ENCODE measurements at regions not wholly inside any gene's neighbourhood (a gene's known extent, or its start where the extent isn't known, plus 50 kb on each side); places are given as distances from the start of the nearest gene placed in this dataset.
"Not testable (repeated sequence)": the region's sequence is repeated elsewhere in the genome, so short reads cannot be mapped to it uniquely, and the experiment has no call there.

DNA sequence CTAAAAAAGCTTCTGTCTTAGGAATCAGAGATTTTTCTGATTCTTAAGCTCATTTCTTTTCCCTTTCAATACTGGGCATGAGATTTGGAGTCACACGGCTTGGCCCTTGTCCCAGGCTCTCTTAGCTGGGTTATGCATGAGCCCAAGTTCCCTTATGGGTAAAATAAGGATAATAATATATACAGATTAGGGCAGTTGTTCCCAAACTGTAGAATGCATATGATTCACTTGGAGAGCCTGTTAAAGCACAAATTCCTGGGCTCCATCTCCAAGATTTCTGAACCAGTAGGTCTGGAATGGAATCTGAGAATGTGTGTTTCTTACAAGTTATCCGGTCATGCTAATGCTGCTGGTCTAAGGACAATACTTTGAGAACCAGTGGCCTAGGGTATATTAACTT lies 154.0 kb downstream of the REEP3 start:
- DNase-seq: no peak

DNA sequence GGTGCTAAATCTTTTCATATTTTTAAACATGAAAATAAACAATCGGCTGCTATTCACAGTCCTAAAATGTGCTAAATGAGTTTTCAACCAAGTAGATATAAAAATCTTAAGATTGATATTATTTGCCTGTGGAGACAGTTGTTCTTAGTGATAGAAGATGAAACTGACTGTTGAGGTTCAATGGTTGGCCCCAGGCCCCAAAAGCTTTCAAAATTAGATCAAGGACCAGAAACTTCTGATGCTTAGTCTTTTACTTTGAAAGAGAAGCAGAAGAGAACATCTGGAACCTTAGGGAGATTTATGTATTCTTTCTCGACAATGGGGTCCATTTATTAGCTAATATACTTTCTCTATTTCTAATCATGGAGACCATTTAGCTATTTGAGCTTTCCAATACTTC lies 155.8 kb downstream of the REEP3 start:
- DNase-seq: no peak

DNA sequence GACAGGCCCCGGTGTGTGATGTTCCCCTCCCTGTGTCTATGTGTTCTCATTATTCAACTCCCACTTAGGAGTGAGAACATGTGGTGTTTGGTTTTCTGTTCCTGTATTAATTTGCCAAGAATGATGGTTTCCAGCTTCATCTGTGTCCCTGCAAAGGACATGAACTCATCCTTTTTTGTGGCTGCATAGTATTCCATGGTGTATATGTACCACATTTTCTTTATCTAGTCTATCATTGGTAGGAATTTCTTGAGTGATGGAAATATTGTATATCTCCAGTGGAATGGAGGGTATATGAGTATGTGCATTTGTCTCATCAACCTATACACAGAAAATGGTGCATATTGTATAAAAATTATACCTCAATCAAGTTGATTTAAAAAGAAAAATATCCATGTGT lies 159.3 kb downstream of the REEP3 start:
- DNase-seq: not testable (repeated sequence)

DNA sequence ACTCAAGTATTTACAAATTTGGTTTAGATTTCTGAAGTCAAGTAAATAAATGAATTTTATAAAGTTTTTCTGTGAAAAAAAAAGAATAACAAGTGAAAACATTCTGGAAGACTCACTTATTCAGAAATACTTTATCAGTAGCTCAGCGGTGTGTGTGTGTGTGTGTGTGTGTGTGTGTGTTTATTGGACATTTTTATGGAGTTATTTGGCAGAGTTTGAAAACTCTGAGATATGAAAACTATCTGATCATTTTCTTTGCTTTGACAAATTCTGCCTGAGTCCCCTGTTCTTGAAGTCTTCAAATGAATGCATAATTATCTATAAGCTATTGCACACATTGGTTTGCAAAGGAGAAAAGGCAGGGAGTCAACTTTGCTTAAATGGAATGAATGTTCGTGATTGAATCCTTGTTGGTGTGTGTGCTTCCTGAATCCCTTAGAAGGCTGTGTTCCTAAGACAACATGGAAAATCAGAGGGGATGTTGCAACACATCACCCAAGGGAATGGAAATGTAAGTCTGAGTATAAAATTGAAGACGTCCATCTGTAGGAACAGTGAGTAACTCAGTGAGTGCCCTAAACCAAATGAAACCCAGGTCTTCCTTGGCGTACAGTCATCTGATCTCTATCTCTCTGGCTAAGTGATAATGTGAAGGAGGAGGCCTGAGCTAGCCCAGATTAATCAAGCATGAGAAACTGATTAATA lies 160.9 kb downstream of the REEP3 start:
- no peak for DNase-seq

DNA sequence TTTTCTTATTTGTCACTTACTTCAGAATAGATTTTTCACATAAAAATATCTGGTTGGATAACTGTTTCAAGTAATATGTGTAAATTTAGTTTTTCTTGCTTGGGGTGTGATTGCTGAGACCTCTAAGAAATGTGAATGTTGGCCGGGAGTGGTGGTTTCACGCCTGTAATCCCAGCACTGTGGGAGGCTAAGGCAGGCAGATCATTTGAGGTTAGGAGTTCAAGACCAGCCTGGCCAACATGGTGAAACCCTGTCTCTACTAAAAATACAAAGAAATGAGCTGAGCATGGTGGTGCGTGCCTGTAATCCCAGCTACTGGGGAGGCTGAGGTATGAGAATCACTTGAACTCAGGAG lies 161.5 kb downstream of the REEP3 start:
- not testable (repeated sequence) for DNase-seq

DNA sequence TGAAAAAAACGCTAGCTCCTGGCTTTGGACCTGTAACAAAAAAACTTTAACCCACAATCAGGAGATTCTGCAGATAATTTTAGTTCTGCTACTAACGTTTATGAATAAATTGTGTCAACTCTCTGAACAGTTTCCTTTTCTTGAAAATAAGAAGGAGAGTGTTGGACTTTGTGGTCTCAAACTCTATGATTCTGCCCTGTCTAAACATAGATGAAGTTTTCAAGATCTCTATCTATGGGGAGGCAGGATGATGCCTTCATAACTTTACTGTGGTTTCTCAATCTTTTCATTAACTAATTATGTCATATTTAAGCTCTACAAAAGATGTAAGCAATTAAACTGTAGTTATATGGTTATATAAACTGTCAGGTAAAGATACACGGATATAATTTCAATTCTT lies 162.0 kb downstream of the REEP3 start:
- DNase-seq: no peak

DNA sequence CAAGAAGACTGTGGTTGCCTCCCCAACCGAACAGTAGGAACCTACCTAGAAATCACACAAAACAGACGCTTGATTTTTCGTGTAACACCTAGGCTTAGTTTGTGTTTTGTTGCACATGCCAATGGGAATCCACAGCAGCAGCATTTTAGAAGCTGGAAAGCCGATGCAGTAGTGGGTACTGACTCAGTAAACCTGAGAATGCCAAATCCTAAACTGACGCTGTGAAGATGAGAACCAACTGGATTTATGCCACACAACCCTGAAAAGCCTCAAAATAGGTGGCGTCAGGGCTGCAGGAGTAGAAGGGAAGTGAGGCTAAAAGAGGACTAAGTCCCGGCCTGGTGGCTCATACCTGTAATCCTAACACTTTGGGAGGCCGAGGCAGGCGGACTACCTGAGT lies 162.5 kb downstream of the REEP3 start:
- DNase-seq: no peak

DNA sequence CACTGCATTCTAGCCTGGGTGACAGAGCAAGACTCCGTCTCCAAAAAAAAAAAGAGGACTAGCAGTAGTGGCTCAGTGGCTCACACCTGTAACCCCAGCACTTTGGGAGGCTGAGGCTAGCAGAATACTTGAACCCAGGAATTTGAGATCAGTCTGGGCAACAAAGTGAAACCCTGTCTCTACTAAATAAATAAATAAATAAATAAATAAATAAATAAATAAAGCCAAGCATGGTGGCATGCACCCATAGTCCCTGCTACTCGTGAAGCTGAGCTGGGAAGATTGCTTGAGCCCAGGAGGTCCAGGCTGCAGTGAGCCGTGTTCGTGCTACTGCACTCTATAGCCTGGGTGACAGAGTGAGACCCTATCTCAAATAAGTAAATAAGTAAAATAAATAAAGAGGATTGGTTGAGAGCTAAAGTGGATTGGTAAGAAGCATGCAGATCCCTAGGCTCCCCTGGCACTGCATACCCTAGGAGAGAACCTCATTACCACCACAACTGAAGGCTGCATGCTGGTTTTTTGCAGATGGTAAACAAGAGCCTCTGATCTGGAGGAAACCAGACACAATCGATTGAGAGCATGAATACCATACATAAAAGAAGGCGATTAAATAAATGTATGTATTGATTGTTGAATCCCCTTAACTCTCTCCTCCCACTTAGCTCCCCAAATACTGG lies 163.2 kb downstream of the REEP3 start:
- DNase-seq: no peak

DNA sequence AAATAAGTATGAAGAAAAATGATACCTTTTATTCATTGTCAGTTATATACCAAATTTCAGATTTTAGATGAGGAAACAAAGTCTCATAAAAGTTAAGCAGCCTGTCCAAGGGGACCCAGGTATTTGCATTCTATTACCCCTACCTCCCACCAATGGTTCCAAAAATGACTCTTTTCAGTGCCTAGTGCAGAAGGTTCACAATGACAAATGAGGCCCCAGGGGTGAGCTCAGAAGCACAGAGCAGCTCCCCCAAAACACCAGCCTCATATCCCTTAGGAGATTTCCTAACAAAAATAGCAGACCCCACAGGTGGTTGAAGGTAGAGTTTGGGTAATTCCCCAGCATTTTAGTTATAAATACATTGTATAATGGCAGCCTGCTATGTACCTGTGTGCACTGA lies 168.6 kb downstream of the REEP3 start:
- DNase-seq: no peak

DNA sequence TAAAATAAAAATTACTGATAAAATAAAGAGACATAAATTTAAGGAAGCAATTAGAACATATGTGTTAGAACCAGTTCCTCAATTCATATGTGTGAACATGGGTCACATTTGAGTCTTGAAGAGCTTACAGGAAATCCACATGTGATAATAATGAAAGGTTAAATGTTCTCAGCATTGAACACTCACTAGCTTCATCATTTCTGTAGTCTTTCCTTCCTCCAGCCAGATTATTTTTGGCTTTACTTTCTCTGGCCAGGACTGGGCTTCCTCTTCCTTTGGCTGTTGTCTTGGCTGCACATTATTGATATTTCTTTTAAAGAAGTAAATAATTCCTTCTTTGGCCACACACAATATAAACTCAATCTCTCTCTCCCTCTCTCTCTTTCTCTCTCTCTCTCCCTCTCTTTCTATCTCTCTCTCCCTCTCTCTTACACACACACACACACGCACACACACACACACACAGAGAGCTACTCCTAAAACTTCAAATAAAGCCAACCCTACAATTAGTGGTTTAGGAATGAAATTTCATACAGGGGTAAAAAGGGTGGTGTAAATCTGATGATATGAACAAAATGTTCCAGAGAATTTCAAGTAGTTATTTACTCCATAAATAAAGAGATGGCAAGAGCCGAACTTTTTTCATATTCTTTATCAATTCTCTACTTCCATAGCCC lies 171.2 kb downstream of the REEP3 start:
- peak; percentile 63 for DNase-seq

DNA sequence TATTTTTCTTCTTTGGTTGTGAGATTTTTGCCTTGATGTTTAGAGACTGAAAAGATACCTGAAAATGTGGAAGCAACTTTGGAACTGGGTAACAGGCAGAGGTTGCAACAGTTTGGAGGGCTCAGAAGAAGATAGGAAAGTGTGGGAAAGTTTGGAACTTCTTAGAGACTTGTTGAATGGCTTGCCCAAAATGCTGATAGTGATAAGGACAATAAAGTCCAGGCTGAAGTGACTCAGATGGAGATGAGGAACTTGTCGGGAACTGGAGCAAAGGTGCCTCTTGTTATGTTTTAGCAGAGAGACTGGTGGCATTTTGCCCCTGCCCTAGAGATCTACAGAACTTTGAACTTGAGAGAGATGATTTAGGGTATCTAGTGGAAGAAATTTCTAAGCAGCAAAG lies 171.8 kb downstream of the REEP3 start:
- not testable (repeated sequence) for DNase-seq

DNA sequence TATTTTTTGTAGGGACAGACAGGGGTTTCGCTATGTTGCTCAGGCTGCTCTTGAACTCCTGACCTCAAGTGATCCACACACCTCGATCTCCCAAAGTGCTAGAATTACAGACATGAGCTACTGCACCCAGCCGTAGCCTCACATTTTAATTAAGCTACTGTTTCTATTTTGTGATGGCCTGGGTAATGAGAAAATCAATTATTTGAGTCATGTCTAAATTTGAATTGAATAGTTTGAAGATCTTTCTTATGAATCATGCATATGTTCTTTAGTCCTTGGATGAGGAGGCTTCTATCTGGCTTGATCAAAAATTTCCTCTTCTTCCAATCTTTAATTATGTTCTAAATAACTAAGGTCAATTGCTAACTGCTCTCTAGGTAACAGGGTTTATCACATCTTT lies 175.0 kb downstream of the REEP3 start:
- no peak for DNase-seq

DNA sequence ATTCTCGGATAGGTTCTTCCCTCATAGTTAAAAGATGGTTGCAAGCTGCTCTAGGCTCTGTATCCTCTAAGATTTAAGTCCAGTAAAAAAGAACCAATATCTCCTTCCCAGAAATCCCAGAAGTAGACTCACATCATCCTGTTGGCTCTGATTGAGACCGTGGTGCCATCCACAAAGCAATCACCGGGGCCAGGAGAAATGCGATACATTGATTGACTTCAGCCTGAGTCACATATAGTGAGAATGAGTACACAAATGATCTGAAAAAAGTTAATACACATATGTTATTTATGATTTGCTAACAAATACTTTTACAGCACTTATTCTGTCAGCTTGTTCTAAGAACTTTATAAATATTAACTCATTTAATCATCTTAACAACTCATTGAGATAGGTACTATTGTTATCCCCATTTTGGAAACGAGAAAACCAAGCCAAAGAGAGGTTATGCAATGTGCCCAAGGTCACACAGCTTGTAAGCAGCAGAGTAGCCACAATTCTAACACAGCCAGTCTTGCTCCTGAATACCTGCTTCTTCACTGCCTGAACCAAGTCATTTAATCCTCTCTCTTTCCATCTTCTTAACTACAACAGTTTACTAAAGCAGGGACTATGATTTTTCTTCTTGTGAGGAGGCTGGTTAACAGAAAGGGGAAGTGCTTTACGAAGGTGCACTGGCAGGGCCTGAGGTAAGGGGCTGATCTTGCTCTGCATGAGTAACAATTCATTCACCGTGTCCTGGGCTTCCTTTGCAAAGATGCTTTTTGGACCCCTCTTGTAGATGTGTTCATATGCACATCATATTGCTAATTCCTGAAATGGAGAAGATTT lies 177.0 kb downstream of the REEP3 start:
- no peak for DNase-seq

DNA sequence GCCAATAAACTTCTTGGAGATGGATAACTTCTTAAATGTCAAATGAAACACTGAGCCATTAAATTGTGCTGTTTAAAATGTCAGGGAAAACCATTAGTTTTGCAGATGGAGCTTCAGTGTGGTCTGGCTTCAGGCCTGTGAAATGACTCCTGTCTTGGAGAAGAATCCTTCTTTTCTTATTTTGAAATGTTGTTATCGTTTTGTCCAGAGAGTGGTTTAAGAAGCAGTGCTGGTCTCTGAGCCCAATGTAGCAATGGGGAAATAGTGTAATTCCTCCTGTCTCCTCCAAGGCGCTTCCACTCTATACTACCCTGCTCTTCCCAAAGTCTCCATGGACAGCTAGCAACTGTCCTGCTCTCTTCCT lies 177.6 kb downstream of the REEP3 start:
- no peak for DNase-seq

DNA sequence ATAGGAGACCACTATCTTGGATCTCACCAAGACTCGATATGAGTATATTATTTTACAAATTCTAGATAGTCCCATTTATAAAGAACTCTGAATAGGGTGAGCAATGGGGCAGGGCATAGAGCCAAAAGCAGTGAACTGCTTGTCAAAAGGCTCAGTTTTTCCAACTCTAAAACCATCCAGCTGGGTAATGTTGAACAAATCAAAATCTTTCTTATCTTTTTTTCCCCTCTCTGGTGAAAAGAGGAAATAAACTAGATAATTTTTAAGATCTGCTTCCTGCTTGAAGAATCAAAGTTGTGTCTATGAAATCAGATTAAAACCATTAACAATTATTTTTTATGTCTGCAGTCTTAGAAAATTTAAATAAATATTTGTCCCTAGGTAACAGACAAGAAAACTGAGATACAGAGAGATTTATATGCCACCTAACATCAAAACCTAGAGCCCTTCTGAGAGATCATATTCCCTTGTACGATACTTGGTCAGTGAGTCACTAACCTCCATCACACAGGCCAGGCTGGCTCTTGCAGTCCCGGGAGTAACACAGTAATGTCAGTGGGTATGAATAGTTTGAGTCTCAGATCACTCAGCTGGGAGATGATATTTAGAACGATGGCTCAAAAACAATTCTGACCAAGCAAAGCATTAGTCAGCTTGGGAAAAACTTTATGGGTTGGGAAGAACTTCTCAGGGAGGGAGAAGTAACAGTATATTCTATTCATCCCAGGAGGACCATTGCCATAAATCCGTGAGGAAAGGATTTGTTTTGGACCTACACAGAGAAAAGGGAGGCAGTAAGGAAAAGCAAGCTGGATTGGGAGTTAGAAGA lies 178.8 kb downstream of the REEP3 start:
- DNase-seq: peak; percentile 72

DNA sequence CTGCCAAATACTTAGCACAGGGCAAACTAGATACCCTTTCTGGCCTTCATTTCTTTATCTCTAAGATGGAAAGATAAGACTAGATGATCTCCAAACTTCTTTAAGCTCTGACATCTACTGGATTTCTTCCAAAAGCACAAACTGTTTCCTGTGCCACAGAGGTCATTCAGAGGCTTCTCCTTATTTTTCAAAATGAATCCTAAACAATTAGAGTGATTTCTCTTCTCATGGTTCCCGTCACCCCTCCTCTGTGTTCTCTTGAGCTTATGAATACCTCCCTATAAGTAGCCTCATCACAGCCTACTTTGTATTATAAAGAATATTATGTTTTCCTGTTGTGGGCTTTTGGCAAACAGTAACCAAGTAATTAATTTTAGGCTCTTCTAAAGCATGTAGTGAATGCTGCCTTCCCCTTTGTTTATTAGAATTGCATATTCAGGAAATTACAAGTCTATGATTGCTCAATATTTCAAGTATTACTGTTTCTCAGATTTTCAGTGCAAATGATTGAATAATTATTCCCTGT lies 179.5 kb downstream of the REEP3 start:
- DNase-seq: peak; percentile 63

DNA sequence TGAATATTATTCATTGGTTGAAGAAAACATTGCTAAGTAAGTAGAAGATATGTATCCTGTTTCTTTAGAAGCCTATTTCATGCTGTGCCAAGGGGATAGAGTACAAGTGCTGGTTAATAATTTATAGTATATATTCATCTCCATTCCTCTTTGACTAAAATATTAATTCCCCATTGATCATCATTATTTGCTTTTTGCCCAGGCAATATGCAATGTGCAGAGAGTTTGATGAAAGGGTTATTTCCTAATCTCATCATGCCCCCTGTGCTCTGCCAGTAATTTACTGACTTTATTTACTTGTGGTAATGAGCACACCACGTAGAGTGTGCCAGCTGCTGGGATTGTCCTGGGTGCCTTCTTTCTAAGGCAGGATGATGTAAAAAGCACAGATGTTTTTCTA lies 180.9 kb downstream of the REEP3 start:
- DNase-seq: no peak

DNA sequence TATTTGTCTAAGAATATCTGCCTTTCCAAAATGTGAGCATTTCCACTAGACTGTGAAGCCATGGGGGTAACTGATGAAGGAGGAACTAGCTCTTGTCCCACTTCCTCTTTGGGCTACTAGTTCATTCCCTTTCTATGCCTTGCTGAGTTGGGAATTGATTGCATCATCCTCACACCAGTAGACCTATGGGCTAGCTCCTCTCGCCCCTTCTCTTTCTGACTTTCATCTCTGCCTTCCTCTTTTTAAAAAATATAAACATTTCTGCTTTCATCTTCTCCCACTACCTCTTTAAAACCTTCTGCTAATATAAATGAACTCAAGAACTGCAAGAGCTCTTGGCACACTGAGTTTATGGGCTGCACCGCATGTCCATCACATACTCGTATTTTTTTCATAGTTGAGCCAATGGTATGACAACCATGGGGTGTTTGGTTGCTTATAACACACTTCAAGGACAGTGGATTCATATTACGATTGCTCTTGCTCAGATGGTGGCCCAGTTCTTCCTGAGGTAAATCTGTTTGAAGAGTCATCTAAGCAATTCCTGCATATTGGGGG lies 182.0 kb downstream of the REEP3 start:
- peak; percentile 96 for DNase-seq

DNA sequence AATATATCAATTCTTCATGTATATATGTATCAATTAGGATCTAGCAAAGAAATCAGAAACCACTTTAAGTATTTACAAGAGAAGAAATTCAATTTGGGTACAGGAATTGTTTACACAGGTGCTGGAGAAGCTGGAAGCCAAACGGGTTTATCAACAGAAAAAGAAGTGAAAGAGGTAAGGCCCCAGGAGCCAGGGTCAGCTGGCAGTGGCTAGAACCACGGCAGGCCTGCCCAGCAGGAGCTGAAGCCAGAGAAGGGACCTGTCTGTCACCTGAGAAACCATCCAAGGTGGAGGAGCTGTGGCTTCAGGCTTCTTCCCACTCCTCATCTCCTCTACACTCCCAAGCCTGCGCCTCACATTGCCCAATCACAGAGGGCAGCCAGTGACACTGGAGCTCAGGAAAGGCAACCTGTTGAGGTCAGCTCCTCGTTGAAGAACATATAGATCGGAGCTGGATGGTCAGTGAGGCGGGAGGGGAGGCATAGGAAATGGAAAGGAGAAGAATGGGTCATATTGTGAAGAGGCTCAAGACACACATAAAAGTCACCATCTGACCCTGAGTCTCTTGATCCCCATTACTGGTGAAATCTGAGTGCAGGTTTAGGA lies 182.6 kb downstream of the REEP3 start:
- no peak for DNase-seq

DNA sequence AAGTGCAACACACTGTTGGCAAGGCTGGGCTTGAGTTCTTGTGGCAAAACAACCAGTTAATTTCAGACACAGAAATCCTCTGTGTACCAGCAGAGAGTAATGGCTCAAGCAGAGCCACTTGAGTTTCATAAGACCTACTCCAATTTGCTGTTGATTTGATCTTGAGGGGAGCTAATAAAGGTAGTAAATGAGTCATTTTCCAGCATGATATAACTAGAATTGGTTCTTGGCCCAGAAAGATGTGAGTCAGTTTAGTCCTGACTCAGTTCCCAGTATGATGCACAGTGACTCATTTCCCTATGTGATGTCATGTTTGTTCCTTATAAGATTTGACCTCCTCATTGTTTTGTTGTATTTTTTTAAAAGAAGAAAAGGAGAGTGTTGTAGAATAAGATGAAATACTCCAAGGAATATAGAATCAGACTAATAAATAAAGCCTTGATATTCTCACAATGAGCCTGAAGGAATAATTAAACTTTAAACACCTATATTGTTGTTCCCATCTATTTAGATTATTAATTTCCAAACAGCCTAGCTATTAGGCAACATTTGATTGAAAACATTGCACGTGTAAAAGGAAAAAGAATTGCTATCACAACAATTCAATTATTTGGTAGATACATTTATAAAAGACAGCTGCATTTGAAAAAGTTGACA lies 186.2 kb downstream of the REEP3 start:
- DNase-seq: peak; percentile 93

DNA sequence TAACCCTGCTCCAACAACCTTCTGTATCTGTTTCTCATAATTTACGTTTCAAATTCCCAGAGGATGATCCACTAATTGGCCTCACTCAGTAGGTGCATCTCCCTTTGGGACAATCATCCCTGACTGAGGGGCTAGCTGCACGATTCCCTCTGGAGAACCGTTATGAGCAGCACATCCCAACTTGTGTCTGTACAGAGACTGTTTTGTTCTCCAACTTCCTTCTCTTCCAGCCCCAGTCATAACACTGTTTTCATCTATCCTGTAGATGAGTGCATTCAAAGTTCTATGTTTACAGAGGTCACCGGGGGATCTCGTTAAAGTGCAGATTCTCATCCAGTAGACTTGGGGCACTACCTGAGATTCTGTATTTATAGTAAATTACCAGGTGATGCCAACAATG lies 187.2 kb downstream of the REEP3 start:
- no peak for DNase-seq

All from suppressor macrophage treated with lipopolysaccharide for 4 hours (primary cell).